CD4-positive, alpha-beta T cell (primary cell): ENCODE measurements at regions not wholly inside any gene's neighbourhood (a gene's known extent, or its start where the extent isn't known, plus 50 kb on each side); places are given as distances from the start of the nearest gene placed in this dataset.

Experiments
- ATAC-seq: fragments of 200-7000 bp; cut with Tn5 transposase; one replicate; pipeline ENCODE4 v1.10.0; 2022; ENCODE audit warnings: mild to moderate bottlenecking; ENCODE audit not compliant: poor library complexity
- CTCF ChIA-PET: fragments of 350-600 bp; sonication (Branson Sonifier 250); formaldehyde crosslinking; loops from one replicate; lab custom pipeline; 2021; ENCODE audit warnings: antibody characterized with exemption, inconsistent platforms; lab: Charles Lee
- POLR2A ChIA-PET: fragments of 350-600 bp; sonication (Branson Sonifier 250); formaldehyde crosslinking; loops from one replicate; lab custom pipeline; 2021; ENCODE audit warnings: antibody characterized with exemption, inconsistent platforms; lab: Charles Lee
- DNase-seq, 14 experiments: peaks; one replicate each; pipeline ENCODE4 v3.0.0-alpha.2; 2013 to 2020; ENCODE audit warnings: mixed read lengths in 2 of 14
- H3K27ac ChIP-seq, 2 donors: one replicate each; pipeline versions ENCODE4 v1.5.1 to v1.7.0; 2013; ENCODE audit warnings: low read length in 2 of 2, low read depth in 1 of 2, mild to moderate bottlenecking in 1 of 2
- H3K27me3 ChIP-seq, 2 experiments: 1 replicate in 1 of 2; 2 replicates in 1 of 2; pipeline versions ENCODE4 v1.6.1 to v1.7.0; 2013; ENCODE audit warnings: low read length in 2 of 2, control low read depth in 1 of 2, mild to moderate bottlenecking in 1 of 2, moderate library complexity in 1 of 2; ENCODE audit not compliant: insufficient read depth in 2 of 2, control insufficient read depth in 1 of 2
- H3K36me3 ChIP-seq: one replicate; pipeline ENCODE4 v1.6.1; 2013; ENCODE audit warnings: low read length, control low read depth; ENCODE audit not compliant: insufficient read depth
- H3K4me1 ChIP-seq: one replicate; pipeline ENCODE4 v1.6.1; 2013; ENCODE audit warnings: low read length, control low read depth; ENCODE audit not compliant: insufficient read depth
- H3K4me3 ChIP-seq: one replicate; pipeline ENCODE4 v1.5.1; 2013; ENCODE audit warnings: mild to moderate bottlenecking, low read length, moderate library complexity
- H3K9me3 ChIP-seq, 2 experiments: 1 replicate in 1 of 2; 2 replicates in 1 of 2; pipeline versions ENCODE4 v1.6.1 to v1.7.0; 2013; ENCODE audit warnings: low read length in 2 of 2, mild to moderate bottlenecking in 2 of 2, control low read depth in 1 of 2, moderate library complexity in 1 of 2; ENCODE audit not compliant: control insufficient read depth in 1 of 2, insufficient read depth in 1 of 2
- H3K27ac Mint-ChIP-seq: one replicate; pipeline ENCODE4 v1.8.0; 2020; ENCODE audit warnings: mixed read lengths
- H3K27me3 Mint-ChIP-seq: one replicate; pipeline ENCODE4 v1.8.0; 2021; ENCODE audit warnings: mixed read lengths
- H3K36me3 Mint-ChIP-seq: one replicate; pipeline ENCODE4 v1.8.0; 2021; ENCODE audit warnings: low read depth, mixed read lengths
- H3K4me1 Mint-ChIP-seq: one replicate; pipeline ENCODE4 v1.8.0; 2021; ENCODE audit warnings: low read depth, mixed read lengths
- H3K4me3 Mint-ChIP-seq: one replicate; pipeline ENCODE4 v1.8.0; 2020; ENCODE audit warnings: mild to moderate bottlenecking, mixed read lengths
- H3K9me3 Mint-ChIP-seq: one replicate; pipeline ENCODE4 v1.8.0; 2020; ENCODE audit warnings: mixed read lengths
- CTCF ChIP-seq: fragments of 200-600 bp; IDR thresholded peaks from one replicate; pipeline ENCODE4 v1.8.0; 2022; ENCODE audit warnings: antibody characterized with exemption, mild to moderate bottlenecking
- intact Hi-C, 2 experiments: fragments of 100-400 bp; cut with DNase I in 1 of 2; cut with micrococcal nuclease in 1 of 2; formaldehyde crosslinking; loops; one replicate each; pipeline versions ENCODE4 v1.15.1 to v1.9.0; 2023 to 2025; cut with DNase I, micrococcal nuclease

- TF ChIP-seq CTCF = no peak
- H3K27ac ChIP-seq = no peak overlapping the region
- ChIA-PET POLR2A (no interaction called here), CTCF (no interaction called here)
- Mint-ChIP-seq H3K27ac (no peak overlapping the region), H3K9me3 (peaks cover 3% of the 10 kb centered on the region), H3K4me3 (no peak overlapping the region), H3K4me1 (no peaks in the 10 kb centered on the region), H3K27me3 (peaks cover 9% of the 10 kb centered on the region), H3K36me3 (no peaks in the 10 kb centered on the region)
- DNase-seq (no peak), ATAC-seq (no peak)
- no peak overlapping the region for H3K4me3 ChIP-seq
- no peaks in the 10 kb centered on the region for H3K27me3 ChIP-seq
- no peaks in the 10 kb centered on the region for H3K36me3 ChIP-seq
- H3K4me1 ChIP-seq = no peaks in the 10 kb centered on the region
- peaks cover 0 to 9% of the 10 kb centered on the region in 2 experiments for H3K9me3 ChIP-seq
- intact Hi-C loops = no loop called here
Measured at GRCh38 chr10:127619546-127620325, 70.6 kb downstream of the NPS start.

- Mint-ChIP-seq H3K4me3 (no peak overlapping the region), H3K27ac (no peak overlapping the region), H3K27me3 (peaks cover 17% of the 10 kb centered on the region), H3K36me3 (no peaks in the 10 kb centered on the region), H3K9me3 (peaks cover 28% of the 10 kb centered on the region), H3K4me1 (no peaks in the 10 kb centered on the region)
- Histone ChIP-seq H3K27ac (no peak overlapping the region), H3K4me3 (no peak overlapping the region), H3K4me1 (no peaks in the 10 kb centered on the region), H3K36me3 (no peaks in the 10 kb centered on the region), H3K27me3 (no peaks in the 10 kb centered on the region), H3K9me3 (peaks cover 17 to 22% of the 10 kb centered on the region in 2 experiments)
- ATAC-seq = no peak
- no peak for DNase-seq
- intact Hi-C loops = no loop called here
- ChIA-PET POLR2A (no interaction called here), CTCF (no interaction called here)
- no peak for TF ChIP-seq CTCF
Measured at GRCh38 chr10:127635882-127636281, 86.8 kb downstream of the NPS start.

GRCh38 chr10:127648885-127649284, 88.1 kb upstream of the FOXI2 start:
- DNase-seq (no peak), ATAC-seq (no peak)
- no peaks in the 10 kb centered on the region for H3K4me1 Mint-ChIP-seq
- Histone ChIP-seq H3K36me3 (no peaks in the 10 kb centered on the region), H3K4me3 (no peak overlapping the region), H3K9me3 (no peaks in the 10 kb centered on the region), H3K4me1 (no peaks in the 10 kb centered on the region), H3K27ac (no peak overlapping the region), H3K27me3 (no peaks in the 10 kb centered on the region)
- H3K4me3 Mint-ChIP-seq = no peak overlapping the region
- H3K36me3 Mint-ChIP-seq = no peaks in the 10 kb centered on the region
- intact Hi-C loops = no loop called here
- TF ChIP-seq CTCF = no peak
- no peaks in the 10 kb centered on the region for H3K9me3 Mint-ChIP-seq
- CTCF ChIA-PET = no interaction called here
- POLR2A ChIA-PET = no interaction called here
- H3K27ac Mint-ChIP-seq = no peak overlapping the region
- peaks cover 3% of the 10 kb centered on the region for H3K27me3 Mint-ChIP-seq
